Caco-2 (cell line): ENCODE measurements at regions not wholly inside any gene's neighbourhood (a gene's known extent, or its start where the extent isn't known, plus 50 kb on each side); places are given as distances from the start of the nearest gene placed in this dataset.

Experiments used
- BruUV-seq: library from RNA; stranded (reverse); fragments of 400-500 nt; replicated peaks from 2 replicates; lab custom pipeline; 2021; lab: Mats Ljungman, UMichigan
- CTCF ChIA-PET: fragments of 300-600 bp; sonication (Branson Sonifier 250); formaldehyde crosslinking; loops from one replicate; lab custom pipeline; 2022; ENCODE audit warnings: antibody characterized with exemption; lab: Charles Lee
- POLR2A ChIA-PET: fragments of 300-600 bp; sonication (Branson Sonifier 250); formaldehyde crosslinking; loops from one replicate; lab custom pipeline; 2022; ENCODE audit warnings: antibody characterized with exemption; lab: Charles Lee
- DNase-seq, 2 experiments: peaks; one replicate each; pipeline versions ENCODE4 v3.0.0 to v3.0.0-alpha.2; 2020 to 2022
- H3K27me3 ChIP-seq: replicated peaks from 2 replicates; pipeline ENCODE4 v1.6.0; 2011; ENCODE audit warnings: low read length; ENCODE audit not compliant: control insufficient read depth, insufficient read depth
- H3K36me3 ChIP-seq: 2 replicates; pipeline ENCODE4 v1.5.1; 2011; ENCODE audit warnings: low read length; ENCODE audit not compliant: control insufficient read depth, insufficient read depth
- H3K4me1 ChIP-seq: fragments of 250-450 bp; sonication (Bioruptor Pico); 2 replicates; pipeline ENCODE4 v1.5.1; 2020; ENCODE audit warnings: mild to moderate bottlenecking
- H3K4me3 ChIP-seq: 2 replicates; pipeline ENCODE4 v1.5.1; 2011; ENCODE audit warnings: low read depth, mild to moderate bottlenecking, control low read depth, low read length
- H3K9me3 ChIP-seq: fragments of 250-450 bp; sonication (Bioruptor Pico); 2 replicates; pipeline ENCODE4 v1.5.1; 2020; ENCODE audit warnings: mild to moderate bottlenecking, moderate library complexity
- H3K27ac Mint-ChIP-seq: one replicate; pipeline ENCODE4 v1.8.0; 2022; ENCODE audit warnings: mixed read lengths; ENCODE audit not compliant: unreplicated experiment
- H3K27me3 Mint-ChIP-seq: one replicate; pipeline ENCODE4 v1.8.0; 2022; ENCODE audit warnings: mixed read lengths; ENCODE audit not compliant: insufficient read depth, unreplicated experiment
- H3K36me3 Mint-ChIP-seq: one replicate; pipeline ENCODE4 v1.8.0; 2022; ENCODE audit warnings: mild to moderate bottlenecking, mixed read lengths; ENCODE audit not compliant: insufficient read depth, unreplicated experiment
- H3K4me1 Mint-ChIP-seq: one replicate; pipeline ENCODE4 v1.8.0; 2022; ENCODE audit warnings: low read depth, mixed read lengths; ENCODE audit not compliant: unreplicated experiment
- H3K4me3 Mint-ChIP-seq: one replicate; pipeline ENCODE4 v1.8.0; 2022; ENCODE audit warnings: mild to moderate bottlenecking, moderate library complexity, mixed read lengths; ENCODE audit not compliant: unreplicated experiment
- H3K9me3 Mint-ChIP-seq: one replicate; pipeline ENCODE4 v1.8.0; 2022; ENCODE audit warnings: mixed read lengths; ENCODE audit not compliant: unreplicated experiment
- CTCF ChIP-seq, 2 experiments: fragments of 200-600 bp in 1 of 2; IDR thresholded peaks; 1 replicate in 1 of 2; 2 replicates in 1 of 2; pipeline versions ENCODE4 v1.5.1 to v1.8.0; 2011 to 2022; ENCODE audit warnings: antibody characterized with exemption in 1 of 2, control low read depth in 1 of 2, inconsistent platforms in 1 of 2, low read depth in 1 of 2, low read length in 1 of 2, mild to moderate bottlenecking in 1 of 2, moderate library complexity in 1 of 2; ENCODE audit not compliant: insufficient read depth in 1 of 2, severe bottlenecking in 1 of 2, unreplicated experiment in 1 of 2
- intact Hi-C: fragments of 100-400 bp; cut with micrococcal nuclease; formaldehyde crosslinking; loops from one replicate; pipeline ENCODE4 v1.10.0; 2022; ENCODE audit not compliant: unreplicated experiment

- ChIA-PET CTCF (no interaction called here), POLR2A (no interaction called here)
- no peak overlapping the region for H3K4me3 ChIP-seq
- no peaks in the 10 kb centered on the region for H3K9me3 Mint-ChIP-seq
- intact Hi-C loops, result no loop called here
- no peak for DNase-seq
- H3K4me1 ChIP-seq, result no peaks in the 10 kb centered on the region
- no peaks in the 10 kb centered on the region for H3K36me3 Mint-ChIP-seq
- no peaks in the 10 kb centered on the region for H3K27me3 Mint-ChIP-seq
- no peak overlapping the region for H3K27ac Mint-ChIP-seq
- H3K36me3 ChIP-seq, result no peaks in the 10 kb centered on the region
- no peaks in the 10 kb centered on the region for H3K9me3 ChIP-seq
- no TSS peak for BruUV-seq
- TF ChIP-seq CTCF (IDR thresholded peaks at IDR 0.05; ENCODE audit: insufficient read depth in 1 of 2, low read depth in 1 of 2, low read length in 1 of 2, severe bottlenecking in 1 of 2, unreplicated experiment in 1 of 2), result no peak
- no peaks in the 10 kb centered on the region for H3K27me3 ChIP-seq
- no peak overlapping the region for H3K4me3 Mint-ChIP-seq
- no peaks in the 10 kb centered on the region for H3K4me1 Mint-ChIP-seq
These were observed 460.5 kb upstream of the GHITM start for GRCh38 chr10:83678850-83679249.

GRCh38 chr10:83680470-83680891 lies 458.8 kb upstream of the GHITM start:
- BruUV-seq, result no TSS peak
- no peak for TF ChIP-seq CTCF (IDR thresholded peaks at IDR 0.05; ENCODE audit: insufficient read depth in 1 of 2, low read depth in 1 of 2, low read length in 1 of 2, severe bottlenecking in 1 of 2, unreplicated experiment in 1 of 2)
- H3K4me3 Mint-ChIP-seq, result no peak overlapping the region
- ChIA-PET CTCF (no interaction called here), POLR2A (no interaction called here)
- Histone ChIP-seq H3K4me3 (no peak overlapping the region), H3K9me3 (no peaks in the 10 kb centered on the region), H3K36me3 (no peaks in the 10 kb centered on the region), H3K4me1 (no peaks in the 10 kb centered on the region), H3K27me3 (no peaks in the 10 kb centered on the region)
- no peaks in the 10 kb centered on the region for H3K9me3 Mint-ChIP-seq
- H3K36me3 Mint-ChIP-seq, result no peaks in the 10 kb centered on the region
- H3K4me1 Mint-ChIP-seq, result no peaks in the 10 kb centered on the region
- intact Hi-C loops, result no loop called here
- H3K27me3 Mint-ChIP-seq, result no peaks in the 10 kb centered on the region
- H3K27ac Mint-ChIP-seq, result no peak overlapping the region
- no peak for DNase-seq

- Mint-ChIP-seq H3K4me3 (no peak overlapping the region), H3K27me3 (no peaks in the 10 kb centered on the region), H3K4me1 (no peaks in the 10 kb centered on the region), H3K27ac (no peak overlapping the region), H3K9me3 (no peaks in the 10 kb centered on the region), H3K36me3 (no peaks in the 10 kb centered on the region)
- no peak overlapping the region for H3K4me3 ChIP-seq
- no peaks in the 10 kb centered on the region for H3K4me1 ChIP-seq
- H3K27me3 ChIP-seq, result no peaks in the 10 kb centered on the region
- CTCF ChIA-PET, result interaction anchor here (0.6 to 0.7 kb wide), 2 partner anchors 137 to 272 kb away, joined by 4 read pairs; no protein-coding TSS in a partner anchor
- H3K36me3 ChIP-seq, result no peaks in the 10 kb centered on the region
- BruUV-seq, result no TSS peak
- no peak for DNase-seq
- POLR2A ChIA-PET, result no interaction called here
- intact Hi-C loops, result no loop called here
- no peaks in the 10 kb centered on the region for H3K9me3 ChIP-seq
- no peak for TF ChIP-seq CTCF (IDR thresholded peaks at IDR 0.05; ENCODE audit: insufficient read depth in 1 of 2, low read depth in 1 of 2, low read length in 1 of 2, severe bottlenecking in 1 of 2, unreplicated experiment in 1 of 2)
These were observed 456.9 kb upstream of the GHITM start for GRCh38 chr10:83682414-83682813.
